ENCODE measurements at regions not wholly inside any gene's neighbourhood (a gene's known extent, or its start where the extent isn't known, plus 50 kb on each side); places are given as distances from the start of the nearest gene placed in this dataset.

DNA sequence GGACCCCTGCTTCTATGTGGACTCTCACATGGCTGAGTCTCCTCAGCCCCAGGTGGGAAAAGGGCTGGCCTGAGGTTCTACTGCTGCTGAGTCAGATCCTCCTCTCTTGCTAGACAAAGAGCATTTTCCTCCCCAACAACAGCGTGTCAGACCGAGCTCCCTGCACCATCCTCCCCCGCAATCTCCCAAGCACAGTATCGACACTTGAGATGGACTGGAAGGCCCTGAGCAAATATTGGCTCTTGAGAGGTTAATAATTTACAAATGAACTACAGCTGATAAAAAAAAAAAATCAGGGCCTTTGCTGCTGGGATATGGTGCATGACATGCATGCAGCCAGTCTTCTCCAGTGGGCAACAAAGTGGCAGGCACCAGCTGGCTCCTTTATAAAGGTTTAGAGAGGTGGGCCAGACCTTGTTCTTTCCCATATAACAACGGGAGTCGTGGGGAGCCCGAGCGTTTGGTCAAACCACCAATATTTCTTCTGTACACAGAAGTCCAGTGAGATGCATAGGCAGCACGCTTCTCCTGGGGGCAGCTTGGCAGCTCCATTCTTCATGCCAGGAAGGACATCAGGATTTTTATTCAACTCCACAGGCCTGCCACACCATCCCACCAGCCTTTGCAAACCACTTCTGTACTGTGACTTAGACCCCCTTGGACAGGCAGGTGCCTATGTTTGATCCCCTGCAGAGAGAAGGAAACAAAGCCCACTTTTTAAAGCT, 55.4 kb upstream of the CAMK1G start:
- Histone ChIP-seq H3K79me2 (ENCODE audit: insufficient read depth, low read depth, low read length) (no peaks in the 10 kb centered on the region), H3K4me2 (ENCODE audit: low read length) (no peak overlapping the region), H3K27ac (ENCODE audit: low read depth, low read length, poor library complexity, severe bottlenecking) (no peak overlapping the region), H4K20me1 (ENCODE audit: insufficient read depth, low read length) (no peaks in the 10 kb centered on the region), H3K4me1 (ENCODE audit: insufficient read depth, low read length, poor library complexity, severe bottlenecking) (no peaks in the 10 kb centered on the region), H2AFZ (ENCODE audit: low read length) (no peak overlapping the region), H3K36me3 (ENCODE audit: insufficient read depth, low read length) (no peaks in the 10 kb centered on the region), H3K4me3 (ENCODE audit: low read depth, low read length, poor library complexity, severe bottlenecking) (no peak overlapping the region), H3K9me2 (ENCODE audit: insufficient read depth, low read length) (no peaks in the 10 kb centered on the region), H3K9me3 (ENCODE audit: low read length) (no peaks in the 10 kb centered on the region)
- ChIA-PET POLR2A (interaction anchor here (0.5 kb wide), 1 partner anchor 18 kb away, joined by 5 read pairs; no protein-coding TSS in a partner anchor), CTCF (ENCODE audit: unreplicated experiment) (no interaction called here)
- intact Hi-C loops (cut with micrococcal nuclease; ENCODE audit: unreplicated experiment) = no loop called here
- no TSS peak for BruUV-seq (replicated peaks)
- DNase-seq (ENCODE audit: low spot score) = no peak
- TF ChIP-seq, protein P1, sequence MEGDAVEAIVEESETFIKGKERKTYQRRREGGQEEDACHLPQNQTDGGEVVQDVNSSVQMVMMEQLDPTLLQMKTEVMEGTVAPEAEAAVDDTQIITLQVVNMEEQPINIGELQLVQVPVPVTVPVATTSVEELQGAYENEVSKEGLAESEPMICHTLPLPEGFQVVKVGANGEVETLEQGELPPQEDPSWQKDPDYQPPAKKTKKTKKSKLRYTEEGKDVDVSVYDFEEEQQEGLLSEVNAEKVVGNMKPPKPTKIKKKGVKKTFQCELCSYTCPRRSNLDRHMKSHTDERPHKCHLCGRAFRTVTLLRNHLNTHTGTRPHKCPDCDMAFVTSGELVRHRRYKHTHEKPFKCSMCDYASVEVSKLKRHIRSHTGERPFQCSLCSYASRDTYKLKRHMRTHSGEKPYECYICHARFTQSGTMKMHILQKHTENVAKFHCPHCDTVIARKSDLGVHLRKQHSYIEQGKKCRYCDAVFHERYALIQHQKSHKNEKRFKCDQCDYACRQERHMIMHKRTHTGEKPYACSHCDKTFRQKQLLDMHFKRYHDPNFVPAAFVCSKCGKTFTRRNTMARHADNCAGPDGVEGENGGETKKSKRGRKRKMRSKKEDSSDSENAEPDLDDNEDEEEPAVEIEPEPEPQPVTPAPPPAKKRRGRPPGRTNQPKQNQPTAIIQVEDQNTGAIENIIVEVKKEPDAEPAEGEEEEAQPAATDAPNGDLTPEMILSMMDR (conservative IDR thresholded peaks at IDR 0.05; ENCODE audit: low read length) = no peak
- TF ChIP-seq EZH2phosphoT487 (IDR thresholded peaks at IDR 0.05; ENCODE audit: borderline replicate concordance, low read depth, low read length) = no peak

DNA sequence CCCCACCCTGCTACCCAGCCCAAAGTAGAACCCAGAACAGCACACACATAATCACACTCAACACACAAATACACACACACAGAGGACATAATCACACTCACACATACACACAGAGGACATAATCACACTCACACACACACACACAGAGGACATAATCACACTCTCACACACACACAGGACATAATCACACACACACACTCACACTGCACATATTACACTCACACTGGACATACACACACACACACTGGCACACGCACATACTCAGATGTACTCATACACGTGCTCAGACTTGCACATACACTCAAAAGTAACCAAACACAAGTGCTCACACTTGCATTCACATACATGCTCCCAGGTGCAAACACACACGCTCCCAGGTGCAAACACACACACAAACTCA, 54.3 kb upstream of the CAMK1G start:
- TF ChIP-seq, protein P1 (conservative IDR thresholded peaks at IDR 0.05; ENCODE audit: low read length) = no peak
- no peak for TF ChIP-seq EZH2phosphoT487 (IDR thresholded peaks at IDR 0.05; ENCODE audit: borderline replicate concordance, low read depth, low read length)
- no peak overlapping the region for H2AFZ ChIP-seq (ENCODE audit: low read length)
- no peak overlapping the region for H3K4me2 ChIP-seq (ENCODE audit: low read length)
- ChIA-PET CTCF (ENCODE audit: unreplicated experiment) (no interaction called here), POLR2A (no interaction called here)
- no peaks in the 10 kb centered on the region for H3K79me2 ChIP-seq (ENCODE audit: insufficient read depth, low read depth, low read length)
- H4K20me1 ChIP-seq (ENCODE audit: insufficient read depth, low read length) = no peaks in the 10 kb centered on the region
- BruUV-seq (replicated peaks) = no TSS peak
- no peaks in the 10 kb centered on the region for H3K36me3 ChIP-seq (ENCODE audit: insufficient read depth, low read length)
- DNase-seq (ENCODE audit: low spot score) = no peak
- no peak overlapping the region for H3K27ac ChIP-seq (ENCODE audit: low read depth, low read length, poor library complexity, severe bottlenecking)
- intact Hi-C loops (cut with micrococcal nuclease; ENCODE audit: unreplicated experiment) = no loop called here
- H3K4me1 ChIP-seq (ENCODE audit: insufficient read depth, low read length, poor library complexity, severe bottlenecking) = no peaks in the 10 kb centered on the region
- no peaks in the 10 kb centered on the region for H3K9me2 ChIP-seq (ENCODE audit: insufficient read depth, low read length)
- H3K9me3 ChIP-seq (ENCODE audit: low read length) = no peaks in the 10 kb centered on the region
- H3K4me3 ChIP-seq (ENCODE audit: low read depth, low read length, poor library complexity, severe bottlenecking) = no peak overlapping the region

DNA sequence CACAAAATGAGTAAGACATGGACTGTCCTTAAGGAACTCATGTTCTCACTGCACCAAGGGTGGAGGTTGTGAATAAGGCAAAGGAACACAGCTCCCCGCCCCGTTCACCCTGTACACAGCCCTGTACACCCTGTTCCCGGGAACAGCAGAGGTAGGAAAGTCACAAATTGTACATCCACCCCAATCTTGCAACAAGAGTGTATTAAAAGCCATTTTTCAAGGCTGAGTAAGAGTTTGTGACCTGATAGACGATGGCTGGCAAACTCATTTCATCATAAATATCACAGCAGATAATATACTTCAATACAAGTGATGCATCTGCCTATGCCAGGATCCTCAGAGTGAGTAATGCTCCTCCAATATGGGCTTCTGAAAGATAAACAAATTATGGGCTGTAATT, 52.5 kb upstream of the CAMK1G start:
- Histone ChIP-seq H3K9me2 (ENCODE audit: insufficient read depth, low read length) (no peaks in the 10 kb centered on the region), H4K20me1 (ENCODE audit: insufficient read depth, low read length) (no peaks in the 10 kb centered on the region), H3K36me3 (ENCODE audit: insufficient read depth, low read length) (no peaks in the 10 kb centered on the region), H3K4me1 (ENCODE audit: insufficient read depth, low read length, poor library complexity, severe bottlenecking) (no peaks in the 10 kb centered on the region), H3K9me3 (ENCODE audit: low read length) (no peaks in the 10 kb centered on the region), H3K4me2 (ENCODE audit: low read length) (no peak overlapping the region), H3K4me3 (ENCODE audit: low read depth, low read length, poor library complexity, severe bottlenecking) (no peak overlapping the region), H2AFZ (ENCODE audit: low read length) (no peak overlapping the region), H3K79me2 (ENCODE audit: insufficient read depth, low read depth, low read length) (no peaks in the 10 kb centered on the region), H3K27ac (ENCODE audit: low read depth, low read length, poor library complexity, severe bottlenecking) (no peak overlapping the region)
- DNase-seq (ENCODE audit: low spot score) = no peak
- POLR2A ChIA-PET = no interaction called here
- CTCF ChIA-PET (ENCODE audit: unreplicated experiment) = no interaction called here
- no TSS peak for BruUV-seq (replicated peaks)
- intact Hi-C loops (cut with micrococcal nuclease; ENCODE audit: unreplicated experiment) = no loop called here
- TF ChIP-seq, protein P1 (conservative IDR thresholded peaks at IDR 0.05; ENCODE audit: low read length) = no peak
- TF ChIP-seq EZH2phosphoT487 (IDR thresholded peaks at IDR 0.05; ENCODE audit: borderline replicate concordance, low read depth, low read length) = no peak
